Pancreas (tissue), 10 donors: ENCODE measurements at regions not wholly inside any gene's neighbourhood (a gene's known extent, or its start where the extent isn't known, plus 50 kb on each side); places are given as distances from the start of the nearest gene placed in this dataset.
A peak's percentile ranks its signal among the peaks of the same experiment; 100 is the strongest.
"Not testable (repeated sequence)": the region's sequence is repeated elsewhere in the genome, so short reads cannot be mapped to it uniquely, and the experiment has no call there.

Source experiments
- ATAC-seq, 4 donors: fragments of 200-7000 bp; cut with Tn5 transposase; one replicate each; pipeline versions ENCODE4 v1.8.0 to v1.9.1; 2020; ENCODE audit warnings: mild to moderate bottlenecking in 4 of 4, moderate library complexity in 4 of 4
- DNase-seq, 6 donors: peaks; one replicate each; pipeline ENCODE4 v3.0.0-alpha.2; 2020
- FAIRE-seq: peaks from 2 replicates; lab custom pipeline; 2012; peaks lifted over from hg19 to GRCh38; lab: Jason Lieb, UNC
- H3K27ac ChIP-seq, 4 donors: fragments of 200-600 bp; sonication (generic); 1 replicate in 3 of 4; 2 replicates in 1 of 4; pipeline versions ENCODE4 v1.5.0 to v1.8.0; 2020
- H3K27me3 ChIP-seq, 4 donors: fragments of 200-600 bp; one replicate each; pipeline ENCODE4 v1.8.0; 2021
- H3K36me3 ChIP-seq, 3 donors: fragments of 200-600 bp; sonication (generic) in 1 of 3; one replicate each; pipeline versions ENCODE4 v1.5.0 to v1.8.0; 2020 to 2021
- H3K4me1 ChIP-seq, 3 donors: fragments of 200-600 bp; one replicate each; pipeline ENCODE4 v1.8.0; 2021
- H3K4me3 ChIP-seq, 4 donors: fragments of 200-600 bp; sonication (generic) in 2 of 4; one replicate each; pipeline versions ENCODE4 v1.5.0 to v1.8.0; 2020 to 2021
- H3K9me3 ChIP-seq, 4 donors: fragments of 200-600 bp; one replicate each; pipeline ENCODE4 v1.8.0; 2021
- WGBS, 2 donors: extraction: QIAGEN DNeasy Blood & Tissue Kit; methylation state at CpG; one replicate each; pipeline ENCODE4 v1.1.7; 2013; 5-methylcytosine and 5-hydroxymethylcytosine counted together
- intact Hi-C, 3 donors: fragments of 100-400 bp; cut with DNase I; formaldehyde crosslinking; loops; one replicate each; pipeline versions ENCODE4 v1.11.1 to v1.14.2; 2022
- TF ChIP-seq, protein P1 (sequence below), 4 donors: fragments of 200-600 bp; sonication (generic) in 3 of 4; IDR thresholded peaks; one replicate each; pipeline versions ENCODE4 v1.5.0 to v1.8.0; 2021; ENCODE audit warnings: antibody characterized with exemption in 4 of 4
- donor health status: healthy with polysubstance abuse.
- donor health status: DM: no; HTN: no; CAD: no; lungs with moderate emphysema.
- donor health status: DM: no; HTN: no; CAD: no.
- donor health status: control.
- donor health status: control.
- donor health status: Bipolar disorder and iron deficiency.
- donor health status: DM: yes; HTN: yes; CAD: no.
- donor health status: DM: no; HTN: no; CAD: no.
- donor health status: DM: no; HTN: no; CAD: no.
- donor health status: DM: yes; HTN: yes; CAD: no.

DNA sequence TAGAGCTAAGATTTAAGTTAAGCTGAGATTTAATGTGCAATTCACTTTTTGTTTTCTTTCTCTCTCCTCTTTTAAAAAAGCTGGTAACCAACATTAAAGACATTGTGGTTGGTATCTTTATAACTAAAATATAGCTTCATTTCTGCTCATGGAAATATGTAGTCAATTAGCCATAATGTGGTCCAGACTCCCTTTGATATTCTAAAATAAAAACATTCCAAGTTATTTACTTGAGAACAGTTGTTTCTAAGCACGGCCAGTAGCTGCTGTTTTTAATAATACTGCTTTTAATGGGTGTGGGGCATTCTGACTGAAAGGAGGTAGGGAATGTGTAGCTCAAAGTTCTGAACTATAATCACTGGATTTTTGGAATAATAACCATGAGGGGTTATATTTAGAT is 183.3 kb upstream of the FBXO11 start:
- Histone ChIP-seq H3K9me3 (no peaks in the 10 kb centered on the region), H3K4me1 (no peaks in the 10 kb centered on the region), H3K4me3 (no peak overlapping the region), H3K36me3 (no peaks in the 10 kb centered on the region), H3K27ac (no peak overlapping the region), H3K27me3 (no peaks in the 10 kb centered on the region)
- 55 to 58% methylated on average over 1 of the region's 1 CpG for WGBS, 2 donors
- DNase-seq (no peak), FAIRE-seq (no peak), ATAC-seq (no peak)
- intact Hi-C loops, result no loop called here
- TF ChIP-seq, protein P1, sequence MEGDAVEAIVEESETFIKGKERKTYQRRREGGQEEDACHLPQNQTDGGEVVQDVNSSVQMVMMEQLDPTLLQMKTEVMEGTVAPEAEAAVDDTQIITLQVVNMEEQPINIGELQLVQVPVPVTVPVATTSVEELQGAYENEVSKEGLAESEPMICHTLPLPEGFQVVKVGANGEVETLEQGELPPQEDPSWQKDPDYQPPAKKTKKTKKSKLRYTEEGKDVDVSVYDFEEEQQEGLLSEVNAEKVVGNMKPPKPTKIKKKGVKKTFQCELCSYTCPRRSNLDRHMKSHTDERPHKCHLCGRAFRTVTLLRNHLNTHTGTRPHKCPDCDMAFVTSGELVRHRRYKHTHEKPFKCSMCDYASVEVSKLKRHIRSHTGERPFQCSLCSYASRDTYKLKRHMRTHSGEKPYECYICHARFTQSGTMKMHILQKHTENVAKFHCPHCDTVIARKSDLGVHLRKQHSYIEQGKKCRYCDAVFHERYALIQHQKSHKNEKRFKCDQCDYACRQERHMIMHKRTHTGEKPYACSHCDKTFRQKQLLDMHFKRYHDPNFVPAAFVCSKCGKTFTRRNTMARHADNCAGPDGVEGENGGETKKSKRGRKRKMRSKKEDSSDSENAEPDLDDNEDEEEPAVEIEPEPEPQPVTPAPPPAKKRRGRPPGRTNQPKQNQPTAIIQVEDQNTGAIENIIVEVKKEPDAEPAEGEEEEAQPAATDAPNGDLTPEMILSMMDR (IDR thresholded peaks at IDR 0.05), result no peak

- DNase-seq (no peak), FAIRE-seq (no peak), ATAC-seq (peak in 1 of 4 donors; percentile 45)
- 87% methylated on average over 4 of the region's 4 CpGs for WGBS, 2 donors
- intact Hi-C loops, result no loop called here
- Histone ChIP-seq H3K27ac (no peak overlapping the region), H3K27me3 (no peaks in the 10 kb centered on the region), H3K36me3 (no peaks in the 10 kb centered on the region), H3K4me1 (no peaks in the 10 kb centered on the region), H3K9me3 (no peaks in the 10 kb centered on the region), H3K4me3 (no peak overlapping the region)
- TF ChIP-seq, protein P1 (IDR thresholded peaks at IDR 0.05), result no peak
These were observed 186.8 kb upstream of the FBXO11 start for GRCh38 chr2:48092846-48093803.

DNA sequence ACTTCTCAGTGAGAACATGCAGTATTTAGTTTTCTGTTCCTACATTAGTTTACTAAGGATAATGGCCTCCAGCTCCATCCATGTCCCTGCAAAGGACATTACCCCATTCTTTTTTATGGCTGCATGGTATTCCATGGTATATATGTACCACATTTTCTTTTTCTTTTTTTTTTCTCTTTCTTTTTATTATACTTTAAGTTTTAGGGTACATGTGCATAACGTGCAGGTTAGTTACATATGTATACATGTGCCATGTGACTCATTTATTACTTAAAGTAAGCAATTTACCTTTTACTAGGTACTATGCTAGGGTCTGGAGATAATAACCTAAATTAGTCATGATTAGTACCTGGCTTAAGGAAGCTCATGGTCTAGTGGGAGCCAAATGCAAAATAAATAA is 190.5 kb upstream of the FBXO11 start:
- H3K4me3 ChIP-seq, H3K36me3 ChIP-seq, FAIRE-seq, DNase-seq, H3K9me3 ChIP-seq, H3K27ac ChIP-seq, intact Hi-C loops, H3K4me1 ChIP-seq, H3K27me3 ChIP-seq, ATAC-seq: not testable (repeated sequence)
- WGBS, 2 donors, result 52 to 54% methylated on average over 1 of the region's 1 CpG

- FAIRE-seq, result no peak
- H3K4me3 ChIP-seq, result no peak overlapping the region
- no peak overlapping the region for H3K27ac ChIP-seq
- H3K9me3 ChIP-seq, result no peaks in the 10 kb centered on the region
- H3K36me3 ChIP-seq, result no peaks in the 10 kb centered on the region
- DNase-seq, result no peak
- TF ChIP-seq, protein P1 (IDR thresholded peaks at IDR 0.05), result no peak
- 55 to 75% methylated on average over 1 of the region's 1 CpG for WGBS, 2 donors
- intact Hi-C loops, result no loop called here
- no peaks in the 10 kb centered on the region for H3K4me1 ChIP-seq
- H3K27me3 ChIP-seq, result no peaks in the 10 kb centered on the region
- no peak for ATAC-seq
These were observed 192.2 kb upstream of the FBXO11 start for GRCh38 chr2:48098539-48098938.

DNA sequence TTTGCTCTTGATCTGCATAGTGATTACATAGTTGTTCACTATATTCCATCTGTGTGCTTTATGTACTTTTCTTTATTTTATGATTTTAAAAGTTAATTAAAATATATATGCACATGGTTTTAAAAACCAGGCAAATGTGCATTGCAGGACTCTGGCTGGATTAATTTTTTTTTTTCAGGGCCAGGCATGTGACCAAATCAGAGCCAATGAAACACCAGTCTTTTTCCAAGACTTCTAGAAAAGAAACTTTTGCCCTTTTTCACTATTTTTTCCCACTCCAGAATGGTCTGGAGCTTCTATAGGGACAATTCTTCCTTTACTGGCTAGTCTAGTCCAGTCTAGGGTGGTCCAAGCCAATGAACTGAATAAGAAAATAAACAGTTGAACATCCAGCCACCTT is 198.1 kb upstream of the FBXO11 start:
- no peak for DNase-seq
- Histone ChIP-seq H3K9me3 (no peaks in the 10 kb centered on the region), H3K4me1 (no peaks in the 10 kb centered on the region), H3K27ac (no peak overlapping the region), H3K27me3 (no peaks in the 10 kb centered on the region), H3K4me3 (no peak overlapping the region), H3K36me3 (no peaks in the 10 kb centered on the region)
- no peak for ATAC-seq
- TF ChIP-seq, protein P1 (IDR thresholded peaks at IDR 0.05), result no peak
- no peak for FAIRE-seq
- intact Hi-C loops, result loop anchor here in 1 of 3 donors (10.0 kb wide), 1 partner anchor 250 kb away; no protein-coding TSS in a partner anchor
